GM18502 (cell line): ENCODE measurements at regions not wholly inside any gene's neighbourhood (a gene's known extent, or its start where the extent isn't known, plus 50 kb on each side); places are given as distances from the start of the nearest gene placed in this dataset.
"Not testable (repeated sequence)": the region's sequence is repeated elsewhere in the genome, so short reads cannot be mapped to it uniquely, and the experiment has no call there.

Experiments used
- ATAC-seq: cut with Tn5 transposase; IDR thresholded peaks from one replicate; pipeline ENCODE4 v1.9.1; 2021; ENCODE audit warnings: mild to moderate bottlenecking; ENCODE audit not compliant: unreplicated experiment, poor library complexity

DNA sequence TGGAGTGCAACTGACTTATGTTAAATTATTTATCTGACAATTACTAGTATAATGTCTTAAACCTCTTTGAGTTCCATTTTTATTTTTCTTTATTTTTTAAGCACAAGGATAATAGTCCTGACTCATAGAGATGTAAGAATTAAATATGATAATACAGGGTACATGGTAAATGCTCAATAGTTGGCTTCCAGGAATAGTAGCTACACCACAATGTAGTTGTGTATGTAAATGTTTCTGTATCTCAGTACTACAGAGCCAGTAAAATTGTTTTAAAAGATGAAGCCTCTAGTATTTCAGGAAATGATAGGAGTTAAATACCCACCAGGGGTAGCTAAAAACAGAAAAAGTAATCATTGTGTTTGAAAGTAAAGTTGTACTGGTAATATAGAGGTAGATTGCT lies 487.4 kb upstream of the IRAK1BP1 start:
- no peak for ATAC-seq

DNA sequence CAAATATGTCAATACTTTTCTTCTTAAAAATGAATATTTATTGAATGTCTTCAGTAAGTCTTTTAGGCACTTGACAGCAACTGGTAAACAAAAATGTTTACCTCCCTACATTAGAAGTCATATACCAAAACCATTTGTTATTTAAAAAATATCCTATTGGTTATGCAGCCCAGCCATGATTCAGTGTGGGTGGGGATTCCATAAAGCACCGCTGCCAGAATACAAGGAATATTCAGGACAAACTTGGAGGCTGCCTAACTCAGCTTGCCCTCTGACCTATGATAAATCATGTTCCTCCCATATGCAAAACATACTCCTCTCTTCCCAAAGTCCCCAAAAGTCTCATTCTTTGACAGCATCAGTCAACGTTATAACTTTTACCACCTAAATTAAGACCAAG lies 486.8 kb upstream of the IRAK1BP1 start:
- ATAC-seq: no peak

DNA sequence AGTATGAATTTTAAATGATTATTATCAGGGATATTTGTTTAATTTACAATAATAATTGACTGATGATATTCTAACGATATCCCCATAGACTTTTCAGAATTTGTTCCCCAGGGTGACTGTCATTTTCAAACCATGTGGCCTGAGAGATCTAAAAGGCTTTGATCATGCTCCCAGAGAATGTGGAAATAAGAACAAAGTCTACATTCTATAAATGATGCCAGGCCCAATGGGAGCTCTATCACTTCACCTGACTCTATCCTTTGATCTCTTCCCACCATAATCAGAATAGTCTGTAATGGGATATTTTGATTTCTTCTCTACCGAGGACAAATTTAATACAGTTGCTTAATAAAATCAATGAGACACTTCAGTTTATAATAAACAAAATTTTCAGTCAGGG lies 483.4 kb upstream of the IRAK1BP1 start:
- ATAC-seq: no peak

DNA sequence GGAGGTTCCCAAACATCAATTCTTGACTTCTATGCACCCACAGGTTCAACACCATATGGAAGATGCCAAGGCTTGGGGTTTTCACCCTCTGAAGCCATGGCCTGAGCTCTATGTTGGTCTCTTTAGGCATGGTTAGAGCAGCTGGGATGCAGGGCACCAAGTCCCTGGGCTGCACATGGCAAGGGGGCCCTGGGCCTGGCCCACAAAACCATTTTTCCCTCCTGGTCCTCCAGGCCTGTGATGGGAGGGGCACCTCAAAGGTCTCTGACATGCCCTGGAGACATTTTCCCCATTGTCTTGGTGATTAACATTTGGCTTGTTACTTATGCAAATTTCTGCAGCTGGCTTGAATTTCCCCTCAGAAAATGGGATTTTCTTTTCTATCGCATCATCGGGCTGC lies 480.5 kb upstream of the IRAK1BP1 start:
- not testable (repeated sequence) for ATAC-seq

DNA sequence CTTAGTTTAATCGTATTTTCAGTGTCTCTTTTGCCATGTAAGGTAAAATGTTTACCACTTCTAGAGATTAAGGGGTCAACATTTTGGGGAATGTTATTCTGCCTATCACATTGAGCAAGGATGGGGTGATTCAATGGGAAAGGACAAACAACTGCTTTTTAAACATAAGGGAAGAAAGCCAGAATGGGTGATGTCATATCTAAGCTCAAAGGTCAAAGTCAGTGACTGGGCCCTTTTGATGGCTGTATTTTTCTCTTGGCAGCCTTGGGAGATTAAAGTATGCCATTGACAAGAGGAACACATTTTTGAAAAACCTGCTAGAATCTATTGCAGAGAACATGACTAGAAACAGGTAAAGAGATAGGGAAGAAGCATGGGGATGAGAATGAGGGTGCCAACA lies 477.3 kb upstream of the IRAK1BP1 start:
- ATAC-seq: no peak

DNA sequence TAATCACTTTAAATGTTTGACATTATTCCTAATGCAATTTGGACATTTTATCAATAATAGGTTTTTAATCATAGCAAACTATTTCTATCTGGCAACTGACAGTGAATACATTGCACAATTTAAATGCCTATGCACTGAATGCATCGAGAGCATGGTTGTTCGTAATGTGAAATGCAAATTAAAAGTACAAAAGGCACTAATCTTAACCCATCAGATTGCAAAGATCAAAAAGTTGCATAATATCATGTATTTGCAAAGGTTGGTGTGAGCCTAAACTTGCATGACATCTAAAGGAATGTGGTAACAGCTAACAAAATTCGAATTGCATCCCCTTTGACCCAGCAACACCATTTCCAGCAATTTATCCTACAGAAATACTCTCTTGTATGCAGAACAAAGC lies 469.9 kb upstream of the IRAK1BP1 start:
- no peak for ATAC-seq

DNA sequence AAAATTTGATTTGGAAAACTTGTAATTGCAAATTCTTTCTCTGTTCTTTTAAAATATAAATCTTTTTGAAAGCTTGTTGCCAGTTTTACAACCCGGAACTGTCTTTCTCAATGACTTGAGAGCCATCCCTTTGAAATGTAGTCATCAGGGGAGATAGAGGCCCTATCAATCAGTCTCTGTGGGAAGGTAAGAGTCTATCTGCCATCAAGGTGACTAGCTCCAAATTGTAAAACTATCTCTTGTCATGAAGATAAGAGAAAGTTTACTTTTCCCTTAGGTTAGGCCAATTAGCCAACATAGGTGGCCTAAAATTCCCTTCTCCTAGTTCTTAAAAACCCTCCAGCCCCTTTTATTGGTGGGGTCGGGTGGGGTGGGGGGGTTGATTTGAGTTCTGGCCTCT lies 469.1 kb upstream of the IRAK1BP1 start:
- ATAC-seq: no peak

DNA sequence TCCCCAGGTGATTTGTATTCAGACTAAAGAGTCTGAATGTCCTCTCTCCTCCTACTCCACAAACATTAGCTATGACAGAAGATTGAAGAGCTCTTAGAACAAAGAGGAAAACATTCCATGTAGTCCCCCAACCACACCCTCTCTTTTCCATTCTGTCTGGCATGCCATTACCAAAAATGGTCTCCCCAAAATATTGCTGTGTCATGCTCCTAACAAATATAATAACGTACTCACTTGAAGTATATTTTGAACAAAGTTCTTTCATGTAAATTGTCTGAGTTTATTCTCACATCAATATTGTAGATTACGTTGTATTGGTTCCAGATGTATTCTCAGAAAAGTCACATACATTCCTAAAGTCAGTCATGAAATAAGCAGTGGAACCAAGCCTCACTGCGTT lies 467.3 kb upstream of the IRAK1BP1 start:
- no peak for ATAC-seq

DNA sequence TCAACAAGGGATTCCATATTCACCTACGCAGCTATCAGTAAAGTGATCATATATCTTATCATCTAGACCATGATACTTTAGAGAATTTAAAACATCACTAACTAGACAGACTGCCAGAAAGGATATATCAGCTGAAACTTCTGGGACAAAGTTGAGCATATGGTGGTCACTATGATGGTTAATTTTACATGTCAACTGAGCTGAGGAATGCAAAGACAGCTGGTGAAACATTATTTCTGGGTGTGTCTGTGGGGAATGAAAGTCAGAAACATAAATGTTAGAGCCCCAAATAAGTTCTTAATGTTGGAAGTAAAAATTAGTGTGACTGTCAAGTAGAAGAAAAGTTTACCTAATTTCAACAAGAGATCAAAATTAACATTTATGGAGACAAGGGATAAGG lies 440.0 kb upstream of the IRAK1BP1 start:
- ATAC-seq: no peak

DNA sequence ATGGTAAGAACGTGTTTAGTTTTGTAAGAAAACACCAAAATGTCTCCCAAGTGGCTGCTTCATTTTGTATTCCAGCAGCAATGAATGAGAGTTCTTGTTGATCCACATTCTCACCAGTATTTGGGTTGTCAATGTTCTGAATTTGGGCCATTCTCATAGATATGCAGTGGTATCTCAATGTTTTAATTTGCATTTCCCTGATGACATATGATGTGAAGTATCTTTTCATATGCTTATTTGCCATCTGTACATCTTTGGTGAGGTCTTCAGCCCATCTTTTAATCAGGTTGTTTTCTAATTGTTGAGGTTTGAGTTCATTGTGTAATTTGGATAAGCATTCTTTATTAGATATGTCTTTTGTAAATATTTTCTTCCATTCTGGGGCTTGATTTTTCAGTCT lies 436.8 kb upstream of the IRAK1BP1 start:
- ATAC-seq: no peak

DNA sequence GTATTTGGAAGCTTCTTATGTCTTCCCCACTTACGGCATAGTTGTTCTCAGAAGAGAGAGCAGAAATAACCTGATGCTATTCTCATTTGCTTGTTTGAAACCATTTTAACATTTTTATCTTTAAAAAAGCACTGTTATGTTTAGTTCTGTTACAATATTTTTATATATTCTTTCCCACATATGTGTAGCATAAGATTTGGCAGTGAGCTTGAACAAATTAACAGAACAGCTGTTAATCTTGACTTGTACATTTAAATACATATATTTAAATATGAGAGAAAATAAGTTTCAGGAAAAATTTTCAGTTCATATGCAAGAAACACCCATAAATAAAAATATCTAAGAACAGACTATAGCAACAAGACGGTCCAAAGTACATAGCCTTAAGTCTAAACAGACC lies 431.7 kb upstream of the IRAK1BP1 start:
- no peak for ATAC-seq

DNA sequence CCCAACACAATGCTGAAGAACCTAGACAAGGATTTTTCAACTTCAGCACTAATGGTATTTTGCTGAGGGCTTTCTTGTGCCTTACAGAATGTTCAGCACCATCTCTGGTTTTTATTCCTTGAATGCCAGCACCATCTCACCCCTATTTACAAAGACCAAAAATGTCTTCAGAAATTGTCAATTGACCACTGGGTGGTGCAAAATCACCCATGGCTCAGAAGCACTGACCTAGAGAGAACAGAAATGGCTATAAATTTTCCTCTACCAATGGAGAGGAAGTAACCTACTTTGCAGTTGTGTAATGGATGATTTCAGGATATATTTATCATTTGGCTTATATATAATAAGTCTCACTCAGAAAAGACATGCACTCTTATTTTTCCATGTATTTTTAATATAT lies 431.0 kb upstream of the IRAK1BP1 start:
- no peak for ATAC-seq

DNA sequence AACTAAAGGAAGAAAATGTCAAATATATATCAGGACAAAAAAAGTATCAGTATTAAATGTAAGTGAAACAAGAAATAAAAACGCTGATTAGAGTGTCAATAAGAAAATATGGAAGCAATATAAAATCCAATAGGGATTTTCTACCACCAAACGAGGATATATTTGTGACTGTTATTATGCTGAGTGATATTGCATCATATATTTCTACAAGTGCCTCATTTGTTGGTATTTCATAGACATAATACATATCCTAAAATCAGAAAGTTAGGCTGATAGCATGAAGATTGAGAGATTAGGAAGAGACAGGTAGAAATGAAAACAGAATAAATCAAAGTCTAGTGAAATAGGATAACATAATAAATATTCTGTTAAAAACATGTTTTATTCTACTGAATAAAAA lies 429.2 kb upstream of the IRAK1BP1 start:
- ATAC-seq: no peak

DNA sequence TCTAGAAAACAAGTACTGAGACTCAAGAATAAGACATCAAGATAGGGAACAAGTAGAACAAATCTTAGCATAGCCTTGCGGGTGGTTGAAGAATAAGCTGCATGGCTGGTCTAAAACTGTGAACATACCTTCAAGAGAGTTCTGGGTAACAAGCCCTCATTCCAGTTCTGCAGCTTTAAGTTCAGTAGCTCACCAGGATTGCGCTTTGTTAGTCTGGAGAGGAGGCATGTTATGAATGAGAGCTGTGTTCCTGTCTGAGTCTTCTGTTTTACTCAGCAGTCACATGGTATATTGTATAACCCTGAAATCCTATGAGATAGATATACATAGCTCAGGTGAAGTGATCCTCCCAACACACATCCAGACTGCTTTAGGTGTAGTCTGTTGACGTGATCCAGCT lies 406.6 kb upstream of the IRAK1BP1 start:
- no peak for ATAC-seq

DNA sequence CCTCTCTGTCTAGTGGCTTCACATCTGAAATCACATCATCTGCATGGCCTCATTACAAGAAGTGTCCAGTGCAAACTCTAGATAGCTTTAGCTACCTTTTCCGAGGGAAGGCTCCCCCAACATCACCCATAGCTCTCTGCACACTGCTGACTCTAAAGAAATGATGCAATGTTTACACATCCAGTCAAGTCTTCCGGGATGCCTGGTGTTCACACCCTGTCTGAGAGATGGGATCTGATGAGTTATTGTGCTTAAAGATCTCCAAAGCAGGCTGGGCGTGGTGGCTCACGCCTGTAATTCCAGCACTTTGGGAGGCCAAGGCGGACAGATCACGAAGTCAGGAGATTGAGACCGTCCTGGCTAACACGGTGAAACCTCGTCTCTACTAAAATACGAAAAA lies 404.6 kb upstream of the IRAK1BP1 start:
- no peak for ATAC-seq

DNA sequence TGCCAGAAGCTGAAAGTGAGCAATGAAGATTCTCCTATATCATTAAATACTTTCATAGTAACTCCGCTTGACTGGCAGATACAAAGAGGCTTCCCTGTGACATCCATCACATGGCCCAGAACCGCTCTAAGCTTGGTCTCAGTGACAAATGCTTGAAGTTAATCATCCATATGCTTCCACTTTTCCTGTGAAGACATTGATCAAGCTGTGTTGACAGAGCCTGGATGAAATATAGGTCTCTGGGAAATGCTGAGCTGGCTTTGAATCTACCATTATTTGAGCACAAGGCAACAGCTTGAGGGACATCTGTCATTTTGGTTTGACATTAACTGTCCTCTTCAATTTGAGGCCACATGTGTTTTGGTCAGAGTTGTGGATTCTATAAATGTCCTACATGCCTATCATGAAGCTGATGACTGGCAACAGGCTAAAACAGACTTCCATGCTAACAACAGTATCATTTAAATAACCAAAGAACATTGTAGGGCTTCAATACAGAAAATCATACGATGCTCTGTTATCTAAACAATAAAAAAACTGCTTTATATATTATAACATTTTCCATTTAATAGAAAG lies 402.2 kb upstream of the IRAK1BP1 start:
- no peak for ATAC-seq

DNA sequence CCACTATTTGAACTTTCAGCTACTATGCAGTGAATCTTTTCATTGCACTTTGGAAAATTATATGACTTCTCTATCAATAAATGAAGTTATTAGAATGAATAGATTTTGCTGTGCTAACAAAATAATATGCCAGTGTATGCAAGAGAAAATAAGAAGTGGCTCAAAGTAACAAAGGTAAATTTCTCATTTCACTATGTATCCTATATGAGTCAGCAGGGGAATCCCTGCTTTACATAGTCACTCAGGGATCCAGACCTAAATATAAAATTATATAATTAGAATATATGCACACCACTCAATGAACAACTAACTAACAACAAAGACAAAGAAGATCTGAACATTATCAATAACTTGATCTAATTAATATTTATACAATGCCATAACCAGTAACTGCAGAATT lies 390.8 kb upstream of the IRAK1BP1 start:
- no peak for ATAC-seq

DNA sequence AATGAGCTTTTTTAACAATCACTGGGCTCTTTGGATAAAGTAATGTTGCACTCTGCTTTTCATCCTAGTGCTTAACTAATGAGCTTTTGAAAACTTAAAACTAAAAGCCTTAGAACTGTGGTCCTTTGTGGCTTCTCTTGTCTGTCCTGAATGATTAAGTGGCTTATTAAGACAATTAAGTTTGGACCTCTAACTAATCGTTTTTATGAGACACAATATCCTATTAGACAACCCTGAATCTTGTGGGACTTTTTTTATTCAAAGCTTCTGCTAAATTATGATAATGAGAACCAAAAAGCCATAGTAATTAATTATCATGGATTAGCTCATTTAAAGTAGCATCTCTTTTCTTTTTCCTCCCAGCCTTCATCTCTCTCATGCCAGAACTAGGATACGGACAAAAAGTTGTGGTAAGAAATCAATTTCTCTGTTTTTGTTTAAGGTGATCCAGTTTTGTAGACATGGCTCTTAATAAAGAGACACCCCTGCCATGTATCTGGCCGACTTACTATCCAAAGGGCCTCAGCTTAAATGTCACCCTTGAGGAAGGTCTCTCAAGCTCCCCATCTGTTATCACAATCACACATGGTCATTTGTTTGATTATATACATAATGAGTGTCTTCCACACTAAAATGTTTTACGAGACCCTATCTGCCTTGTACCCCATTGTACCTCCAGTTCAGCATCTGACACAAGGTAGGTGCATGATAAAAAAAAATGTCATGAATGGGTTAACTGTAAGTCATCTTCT lies 384.4 kb upstream of the IRAK1BP1 start:
- ATAC-seq: no peak

DNA sequence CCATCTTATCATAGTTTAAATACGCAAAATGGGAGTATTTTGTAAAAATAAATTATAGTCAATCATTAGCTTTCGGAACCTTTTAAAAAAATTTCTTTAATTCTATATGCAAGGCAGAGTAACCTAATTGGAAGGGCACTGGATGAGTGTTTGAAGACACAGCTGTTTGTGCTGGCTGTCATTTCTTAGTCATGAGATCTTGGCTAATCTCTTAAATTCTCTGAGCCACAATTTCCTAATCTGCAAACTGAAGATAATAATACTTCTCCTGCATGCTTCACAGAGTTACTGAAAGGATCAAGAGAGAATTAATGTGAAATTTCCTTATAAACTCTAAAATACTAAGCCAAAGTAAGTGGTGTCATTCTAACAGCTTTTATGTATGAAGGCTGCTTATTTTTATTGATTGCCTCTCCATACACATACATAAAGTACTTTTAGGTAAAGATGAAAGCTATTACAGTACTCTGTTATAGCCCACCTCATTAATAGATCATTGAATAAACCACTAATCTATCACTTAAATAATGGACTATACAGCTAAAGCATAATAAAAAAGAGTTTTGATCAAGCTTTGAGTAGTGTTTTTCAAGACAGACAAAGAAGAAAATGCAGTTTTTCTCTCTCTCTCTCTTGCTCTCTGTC lies 383.7 kb upstream of the IRAK1BP1 start:
- no peak for ATAC-seq

DNA sequence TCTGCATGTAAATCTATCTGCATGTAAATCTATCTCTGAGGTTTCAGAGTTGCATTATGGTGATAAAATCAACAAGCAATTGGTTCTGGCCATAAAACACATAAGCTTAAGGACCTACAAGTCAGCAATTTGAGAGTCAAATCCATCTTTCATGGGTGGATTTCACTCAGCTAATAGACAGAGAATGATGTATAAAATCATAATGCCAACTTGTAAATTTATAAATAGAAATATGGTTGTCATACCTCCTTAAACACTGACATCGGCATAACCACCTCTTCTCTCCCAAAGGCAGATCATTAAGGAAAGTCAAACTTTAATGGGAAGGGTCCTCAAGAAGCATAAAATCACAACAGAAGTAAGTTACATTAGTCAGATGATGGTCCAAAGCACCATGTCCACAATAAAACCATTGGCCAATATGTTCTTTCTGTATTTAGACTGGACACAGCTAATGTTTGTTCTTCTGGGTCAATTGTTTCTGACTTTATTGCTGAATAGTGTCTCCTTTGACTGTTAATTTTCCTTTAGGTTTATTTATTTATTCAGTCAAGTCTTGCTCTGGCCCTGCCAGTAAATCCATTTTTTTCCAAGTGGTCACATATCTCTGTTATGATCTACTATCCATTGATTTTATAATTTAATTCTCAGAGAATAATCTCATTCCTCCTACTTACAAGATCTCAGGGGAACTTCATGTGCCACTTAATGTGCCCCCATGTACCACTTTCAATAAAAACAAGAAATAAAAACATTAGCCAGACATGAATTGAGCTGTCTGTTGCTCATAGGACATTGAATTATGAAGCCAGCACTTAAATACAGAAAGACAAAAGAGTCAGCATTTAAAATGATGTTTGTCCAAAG lies 382.9 kb upstream of the IRAK1BP1 start:
- ATAC-seq: no peak

DNA sequence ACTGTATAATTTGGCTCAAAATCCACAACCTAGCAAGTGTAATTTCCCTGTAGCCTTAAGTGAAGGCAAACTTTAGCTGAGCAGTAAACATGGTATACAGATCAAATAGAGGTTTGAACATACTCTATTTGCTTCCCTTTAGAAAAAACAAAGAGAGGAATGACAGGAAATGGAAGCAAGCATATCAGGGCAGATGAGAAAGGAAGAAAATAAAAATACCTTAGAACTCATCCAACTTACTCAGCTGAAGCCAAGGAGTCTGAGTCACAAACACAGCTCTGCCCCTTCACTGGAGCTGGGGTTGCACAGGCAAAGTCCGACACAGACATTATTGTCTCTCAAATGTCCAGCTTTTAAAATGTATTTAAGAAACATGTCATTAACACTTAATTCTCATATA lies 379.9 kb upstream of the IRAK1BP1 start:
- no peak for ATAC-seq
